ENCODE measurements at regions not wholly inside any gene's neighbourhood (a gene's known extent, or its start where the extent isn't known, plus 50 kb on each side); places are given as distances from the start of the nearest gene placed in this dataset.

GRCh38 chr10:121416071-121416470 lies 182.2 kb downstream of the FGFR2 start:
- TF ChIP-seq CTCF (conservative IDR thresholded peaks at IDR 0.05; ENCODE audit: low read depth in 2 of 2) (no peak), EZH2 (IDR thresholded peaks at IDR 0.05; ENCODE audit: low read depth, unreplicated experiment) (no peak), EZH2phosphoT487 (IDR thresholded peaks at IDR 0.05; ENCODE audit: unreplicated experiment) (no peak), CREB1 (CRISPR knock-in tag; IDR thresholded peaks at IDR 0.05; ENCODE audit: low read depth) (no peak), REST (IDR thresholded peaks at IDR 0.05; ENCODE audit: unreplicated experiment) (no peak), ZNF114 (CRISPR knock-in tag; IDR thresholded peaks at IDR 0.05) (no peak), STAT1 (IDR thresholded peaks at IDR 0.05; ENCODE audit: unreplicated experiment) (no peak), POLR2AphosphoS5 (IDR thresholded peaks at IDR 0.05; ENCODE audit: low read depth) (no peak)
- TF ChIP-seq, protein P1, sequence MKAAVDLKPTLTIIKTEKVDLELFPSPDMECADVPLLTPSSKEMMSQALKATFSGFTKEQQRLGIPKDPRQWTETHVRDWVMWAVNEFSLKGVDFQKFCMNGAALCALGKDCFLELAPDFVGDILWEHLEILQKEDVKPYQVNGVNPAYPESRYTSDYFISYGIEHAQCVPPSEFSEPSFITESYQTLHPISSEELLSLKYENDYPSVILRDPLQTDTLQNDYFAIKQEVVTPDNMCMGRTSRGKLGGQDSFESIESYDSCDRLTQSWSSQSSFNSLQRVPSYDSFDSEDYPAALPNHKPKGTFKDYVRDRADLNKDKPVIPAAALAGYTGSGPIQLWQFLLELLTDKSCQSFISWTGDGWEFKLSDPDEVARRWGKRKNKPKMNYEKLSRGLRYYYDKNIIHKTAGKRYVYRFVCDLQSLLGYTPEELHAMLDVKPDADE (IDR thresholded peaks at IDR 0.05): no peak

Data from GM23338 (cell line).